ENCODE measurements at regions not wholly inside any gene's neighbourhood (a gene's known extent, or its start where the extent isn't known, plus 50 kb on each side); places are given as distances from the start of the nearest gene placed in this dataset.

- TF ChIP-seq CTCF (IDR thresholded peaks at IDR 0.05) (no peak), EP300 (IDR thresholded peaks at IDR 0.05) (no peak)
Observed at GRCh38 chr2:150339282-150339681, 148.2 kb downstream of the RND3 start.
